ENCODE measurements at regions not wholly inside any gene's neighbourhood (a gene's known extent, or its start where the extent isn't known, plus 50 kb on each side); places are given as distances from the start of the nearest gene placed in this dataset.

GRCh38 chr5:157924490-157924889 lies 65.5 kb upstream of the CLINT1 start:
- Mint-ChIP-seq H3K27ac (ENCODE audit: unreplicated experiment) (no peak overlapping the region), H3K4me3 (no peak overlapping the region), H3K9me3 (no peaks in the 10 kb centered on the region), H3K27me3 (ENCODE audit: low read depth) (no peaks in the 10 kb centered on the region), H3K4me1 (peaks cover 25% of the 10 kb centered on the region), H3K36me3 (ENCODE audit: low read depth) (no peaks in the 10 kb centered on the region)
- DNase-seq (ENCODE audit: low read depth, low spot score): no peak
- TF ChIP-seq, protein P1, sequence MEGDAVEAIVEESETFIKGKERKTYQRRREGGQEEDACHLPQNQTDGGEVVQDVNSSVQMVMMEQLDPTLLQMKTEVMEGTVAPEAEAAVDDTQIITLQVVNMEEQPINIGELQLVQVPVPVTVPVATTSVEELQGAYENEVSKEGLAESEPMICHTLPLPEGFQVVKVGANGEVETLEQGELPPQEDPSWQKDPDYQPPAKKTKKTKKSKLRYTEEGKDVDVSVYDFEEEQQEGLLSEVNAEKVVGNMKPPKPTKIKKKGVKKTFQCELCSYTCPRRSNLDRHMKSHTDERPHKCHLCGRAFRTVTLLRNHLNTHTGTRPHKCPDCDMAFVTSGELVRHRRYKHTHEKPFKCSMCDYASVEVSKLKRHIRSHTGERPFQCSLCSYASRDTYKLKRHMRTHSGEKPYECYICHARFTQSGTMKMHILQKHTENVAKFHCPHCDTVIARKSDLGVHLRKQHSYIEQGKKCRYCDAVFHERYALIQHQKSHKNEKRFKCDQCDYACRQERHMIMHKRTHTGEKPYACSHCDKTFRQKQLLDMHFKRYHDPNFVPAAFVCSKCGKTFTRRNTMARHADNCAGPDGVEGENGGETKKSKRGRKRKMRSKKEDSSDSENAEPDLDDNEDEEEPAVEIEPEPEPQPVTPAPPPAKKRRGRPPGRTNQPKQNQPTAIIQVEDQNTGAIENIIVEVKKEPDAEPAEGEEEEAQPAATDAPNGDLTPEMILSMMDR (conservative IDR thresholded peaks at IDR 0.05): no peak

GRCh38 chr5:157923765-157924164 lies 64.8 kb upstream of the CLINT1 start:
- TF ChIP-seq, protein P1 (conservative IDR thresholded peaks at IDR 0.05): no peak
- peaks cover 26% of the 10 kb centered on the region for H3K4me1 Mint-ChIP-seq
- no peaks in the 10 kb centered on the region for H3K9me3 Mint-ChIP-seq
- no peak overlapping the region for H3K4me3 Mint-ChIP-seq
- DNase-seq (ENCODE audit: low read depth, low spot score): no peak
- H3K27ac Mint-ChIP-seq (ENCODE audit: unreplicated experiment): no peak overlapping the region
- no peaks in the 10 kb centered on the region for H3K27me3 Mint-ChIP-seq (ENCODE audit: low read depth)
- no peaks in the 10 kb centered on the region for H3K36me3 Mint-ChIP-seq (ENCODE audit: low read depth)

GRCh38 chr5:157922026-157922425 lies 63.1 kb upstream of the CLINT1 start:
- Mint-ChIP-seq H3K36me3 (ENCODE audit: low read depth) (no peaks in the 10 kb centered on the region), H3K4me1 (peaks cover 25% of the 10 kb centered on the region), H3K27ac (ENCODE audit: unreplicated experiment) (no peak overlapping the region), H3K4me3 (no peak overlapping the region), H3K27me3 (ENCODE audit: low read depth) (no peaks in the 10 kb centered on the region), H3K9me3 (no peaks in the 10 kb centered on the region)
- TF ChIP-seq, protein P1 (conservative IDR thresholded peaks at IDR 0.05): no peak
- DNase-seq (ENCODE audit: low read depth, low spot score): no peak

DNA sequence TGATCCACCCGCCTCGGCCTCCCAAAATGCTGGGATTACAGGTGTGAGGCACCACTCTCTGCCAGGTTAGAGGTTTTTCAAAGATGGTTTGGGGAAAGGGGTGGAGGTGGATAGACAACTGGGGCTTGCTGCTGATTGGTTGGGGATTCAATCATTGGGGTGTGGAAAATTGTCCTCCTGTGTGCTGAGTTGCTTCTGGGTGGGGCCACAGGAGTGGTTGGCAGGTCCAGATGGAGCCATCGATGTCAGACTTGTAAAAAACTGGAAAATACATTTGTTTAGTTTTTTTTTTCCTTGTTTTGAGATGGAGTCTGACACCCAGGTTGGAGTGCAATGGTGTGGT lies 61.9 kb upstream of the CLINT1 start:
- Mint-ChIP-seq H3K27ac (ENCODE audit: unreplicated experiment) (no peak overlapping the region), H3K36me3 (ENCODE audit: low read depth) (no peaks in the 10 kb centered on the region), H3K4me1 (peaks cover 21% of the 10 kb centered on the region), H3K27me3 (ENCODE audit: low read depth) (no peaks in the 10 kb centered on the region), H3K4me3 (no peak overlapping the region), H3K9me3 (no peaks in the 10 kb centered on the region)
- TF ChIP-seq, protein P1 (conservative IDR thresholded peaks at IDR 0.05): no peak
- DNase-seq (ENCODE audit: low read depth, low spot score): no peak

- no peak for DNase-seq (ENCODE audit: low read depth, low spot score)
- Mint-ChIP-seq H3K36me3 (ENCODE audit: low read depth) (no peaks in the 10 kb centered on the region), H3K4me3 (no peak overlapping the region), H3K9me3 (no peaks in the 10 kb centered on the region), H3K4me1 (peaks cover 21% of the 10 kb centered on the region), H3K27me3 (ENCODE audit: low read depth) (no peaks in the 10 kb centered on the region), H3K27ac (ENCODE audit: unreplicated experiment) (peak overlapping the region; percentile 32)
- TF ChIP-seq, protein P1 (conservative IDR thresholded peaks at IDR 0.05): no peak
These were observed 60.1 kb upstream of the CLINT1 start for GRCh38 chr5:157918811-157919742.

Measured in neural crest cell (in vitro differentiated cells).